GM18505 (cell line): ENCODE measurements at regions not wholly inside any gene's neighbourhood (a gene's known extent, or its start where the extent isn't known, plus 50 kb on each side); places are given as distances from the start of the nearest gene placed in this dataset.
"Not testable (repeated sequence)": the region's sequence is repeated elsewhere in the genome, so short reads cannot be mapped to it uniquely, and the experiment has no call there.

Source experiments
- ATAC-seq: cut with Tn5 transposase; IDR thresholded peaks from one replicate; pipeline ENCODE4 v1.9.1; 2021; ENCODE audit not compliant: unreplicated experiment
- POLR2A ChIP-seq: IDR thresholded peaks from 4 replicates; pipeline ENCODE4 v1.6.1; 2011; ENCODE audit warnings: borderline replicate concordance; ENCODE audit not compliant: insufficient read depth, insufficient read length; ENCODE audit errors: extremely low read depth

DNA sequence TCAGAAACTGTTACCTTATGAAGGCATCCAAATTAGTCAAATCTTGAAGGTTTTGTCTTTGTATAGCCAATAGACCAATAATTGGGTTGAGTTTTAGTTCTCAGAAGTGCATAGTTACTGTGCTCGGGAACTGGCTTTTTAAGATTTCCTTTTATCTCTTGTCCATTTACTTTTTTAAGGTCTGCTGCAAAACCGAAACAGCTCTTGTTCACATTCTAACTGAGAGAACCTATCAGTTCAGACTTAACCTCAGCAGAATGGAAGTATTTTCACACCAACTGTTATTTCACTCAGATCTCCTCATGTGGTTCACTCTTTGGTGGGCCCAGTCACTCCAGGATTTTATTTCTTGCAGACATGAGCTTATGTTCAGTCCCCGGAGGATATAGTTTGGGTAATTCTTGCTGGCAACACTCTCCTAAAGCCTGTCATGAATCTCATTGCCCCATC, 55.5 kb downstream of the TPBG start:
- TF ChIP-seq POLR2A: no peak
- peak; percentile 80 for ATAC-seq

DNA sequence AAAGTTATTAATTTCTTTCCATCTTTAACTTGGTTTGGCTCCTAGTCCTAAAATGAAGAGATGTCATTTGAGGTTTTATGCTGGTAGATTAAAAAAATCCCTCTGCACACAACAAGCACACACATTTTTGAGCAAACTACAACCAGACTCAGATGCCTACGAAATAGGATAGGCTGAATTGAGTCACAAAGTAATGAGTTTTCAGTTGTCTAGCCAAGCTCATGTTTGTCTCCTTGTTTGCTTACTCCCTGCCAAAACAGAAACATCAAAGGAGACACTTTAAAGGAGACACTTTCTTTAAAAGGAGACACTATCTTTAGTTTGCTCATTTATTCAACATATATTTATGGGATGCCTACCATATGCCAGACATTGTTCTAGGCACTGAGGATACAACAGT, 56.2 kb downstream of the TPBG start:
- ATAC-seq: no peak
- TF ChIP-seq POLR2A: no peak

DNA sequence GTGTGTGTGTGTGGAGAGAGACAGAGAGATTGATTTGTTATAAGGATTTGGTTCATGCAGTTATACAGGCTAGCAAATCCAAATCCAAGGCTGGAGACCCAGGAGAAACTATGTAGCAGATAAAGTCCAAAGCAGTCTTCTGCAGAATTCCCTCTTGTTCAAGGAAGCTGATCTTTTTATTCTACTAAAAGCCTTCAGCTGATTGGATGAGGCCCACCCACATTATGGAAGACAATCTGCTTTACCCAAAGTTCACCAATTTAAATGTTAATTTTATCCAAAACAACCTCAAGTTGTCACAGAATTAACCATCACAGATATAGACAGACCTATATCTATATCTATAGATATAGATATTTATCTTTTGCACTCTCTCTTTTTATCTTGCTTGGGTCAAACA, 67.0 kb downstream of the TPBG start:
- no peak for ATAC-seq
- no peak for TF ChIP-seq POLR2A

DNA sequence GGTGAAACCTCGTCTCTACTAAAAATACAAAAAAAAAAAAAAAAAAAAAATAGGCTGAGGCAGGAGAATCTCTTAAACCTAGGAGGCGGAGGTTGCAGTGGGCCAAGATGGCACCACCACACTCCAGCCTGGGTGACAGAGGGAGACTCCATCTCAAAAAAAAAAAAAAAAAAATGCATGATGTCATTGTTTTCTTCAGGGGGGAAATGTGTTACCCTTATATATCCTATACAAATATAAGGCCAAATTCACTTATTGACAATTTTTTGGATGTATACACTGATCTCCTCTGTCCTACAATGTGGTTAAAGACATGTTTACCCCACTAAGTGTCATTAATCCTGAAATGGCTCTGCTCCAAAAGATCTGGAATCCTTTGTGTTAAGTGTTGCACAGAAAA, 73.1 kb downstream of the TPBG start:
- TF ChIP-seq POLR2A: no peak

DNA sequence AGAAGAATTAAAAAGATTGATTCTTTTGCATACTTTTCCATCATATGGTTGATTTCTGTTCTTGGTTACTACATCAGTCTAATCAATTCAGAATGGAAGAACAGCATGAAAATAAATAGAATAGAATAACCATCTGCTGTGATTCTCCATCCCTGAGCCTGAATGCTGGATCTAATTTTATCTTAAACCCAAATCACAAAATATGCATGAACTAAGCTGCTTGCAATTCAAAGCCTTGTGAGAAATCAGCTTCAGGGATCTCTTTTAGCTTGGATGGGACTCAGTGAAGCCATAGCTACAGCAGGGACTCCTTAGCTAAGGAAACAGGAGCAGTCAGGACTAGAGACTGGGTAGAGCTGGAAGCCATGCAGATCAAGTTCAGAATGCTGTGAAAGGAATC, 74.1 kb downstream of the TPBG start:
- no peak for TF ChIP-seq POLR2A
- ATAC-seq: no peak

More for the DNA sequence above, 73.1 kb downstream of the TPBG start:
- ATAC-seq: no peak

DNA sequence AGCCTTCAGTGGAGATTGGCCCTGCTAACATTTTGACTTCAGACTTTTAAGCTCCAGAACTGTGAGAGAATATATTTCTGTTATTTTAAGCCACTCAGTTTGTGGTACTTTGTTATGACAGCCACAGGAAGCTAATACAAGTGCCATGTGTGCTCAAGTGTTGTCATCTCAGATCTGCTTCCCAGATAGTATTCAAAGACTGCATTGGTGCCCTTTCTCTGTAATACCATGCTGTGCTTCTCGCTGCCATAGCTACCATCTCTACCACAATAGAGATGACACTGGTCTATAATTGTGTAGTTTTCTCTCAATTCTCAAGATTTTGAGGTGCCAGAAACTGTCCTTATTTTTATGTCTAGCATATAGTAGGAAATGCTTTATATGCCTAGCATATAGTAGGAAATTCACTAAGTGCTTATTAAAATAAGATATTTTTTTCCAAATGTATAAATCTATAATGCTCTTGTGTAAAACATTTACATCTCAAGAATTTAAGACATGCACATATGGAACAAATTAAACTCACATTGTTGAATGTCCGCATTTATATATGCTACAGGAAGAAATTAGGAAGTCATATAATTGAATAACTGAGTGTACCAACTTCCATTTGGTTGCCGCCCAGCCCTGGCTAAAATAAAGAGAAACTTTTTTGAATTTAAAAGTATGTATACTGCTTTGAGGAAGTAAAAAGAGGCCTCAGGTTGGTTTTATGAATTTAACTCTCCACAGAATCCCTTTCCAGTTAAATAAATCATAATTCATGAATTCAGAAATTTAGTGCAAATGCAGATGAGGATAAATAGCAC, 77.6 kb downstream of the TPBG start:
- ATAC-seq: no peak
- no peak for TF ChIP-seq POLR2A

DNA sequence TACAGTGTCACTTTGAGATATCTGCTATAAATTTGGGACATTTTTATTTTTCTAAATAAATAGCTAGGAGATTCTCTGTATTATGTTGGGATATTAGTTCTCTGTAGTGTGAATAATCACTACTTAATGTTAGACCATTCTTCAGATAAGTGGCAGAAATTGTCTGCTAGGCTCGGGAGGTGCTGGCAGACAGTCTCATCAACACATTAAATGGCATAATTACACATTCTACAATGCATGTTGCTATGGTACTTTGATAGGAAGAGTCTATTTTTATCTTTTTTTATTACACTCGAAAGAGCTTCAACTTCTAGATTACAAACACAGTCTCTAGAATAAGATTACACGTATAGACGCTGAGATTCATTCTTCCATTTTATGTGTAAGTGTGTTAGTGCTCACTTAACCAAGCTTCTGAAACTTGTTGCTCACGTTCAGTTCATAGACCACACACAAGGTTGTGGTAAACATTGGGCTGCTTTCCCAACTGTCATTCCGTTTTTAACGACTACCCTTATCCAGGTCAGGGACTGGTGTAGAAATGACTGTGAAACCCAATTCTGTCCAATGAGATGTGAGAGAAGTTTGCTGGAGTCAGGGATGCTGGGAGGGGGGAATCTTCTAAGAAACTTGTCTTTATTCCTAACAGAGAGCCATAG, 78.6 kb downstream of the TPBG start:
- no peak for TF ChIP-seq POLR2A
- ATAC-seq: no peak

DNA sequence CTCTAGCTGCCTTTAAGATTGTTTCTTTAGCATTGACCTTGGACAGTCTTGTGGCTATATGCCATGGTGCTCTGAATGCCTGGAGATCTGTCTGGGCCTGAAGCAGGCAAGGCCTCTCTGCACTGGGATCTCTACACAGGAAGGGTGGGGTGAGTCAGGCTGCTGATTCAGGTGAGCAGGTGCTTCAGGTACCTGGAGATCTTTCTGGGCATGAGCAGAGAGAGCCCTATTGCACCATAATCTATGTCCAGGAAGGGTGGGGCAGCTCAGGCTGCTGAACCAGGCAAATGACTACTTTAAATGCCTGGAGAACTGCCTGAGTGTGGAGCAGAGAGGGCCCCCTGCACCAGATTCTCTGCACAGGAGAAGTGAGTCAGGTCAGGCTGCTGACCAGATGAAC, 94.5 kb downstream of the TPBG start:
- no peak for ATAC-seq
- no peak for TF ChIP-seq POLR2A

DNA sequence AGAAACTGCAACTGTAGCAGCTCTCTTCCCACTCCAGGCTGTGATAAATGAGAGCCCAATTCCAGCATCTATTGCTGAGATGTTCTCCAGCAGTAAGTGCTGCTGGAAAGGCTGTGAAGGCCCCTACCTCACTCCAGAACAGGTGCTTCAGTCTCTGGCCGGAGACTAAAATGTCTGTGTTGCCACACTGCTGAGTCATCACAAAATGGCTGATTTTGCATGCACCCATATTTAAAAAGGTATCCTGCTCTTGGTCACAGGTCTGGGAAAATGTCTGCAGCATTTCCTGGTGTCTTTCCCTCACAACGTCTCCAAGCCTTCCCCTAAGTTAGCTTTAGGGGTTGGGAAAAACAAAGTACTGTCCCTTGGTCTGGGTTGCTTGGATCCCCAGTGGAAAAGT, 95.1 kb downstream of the TPBG start:
- no peak for TF ChIP-seq POLR2A
- ATAC-seq: no peak

DNA sequence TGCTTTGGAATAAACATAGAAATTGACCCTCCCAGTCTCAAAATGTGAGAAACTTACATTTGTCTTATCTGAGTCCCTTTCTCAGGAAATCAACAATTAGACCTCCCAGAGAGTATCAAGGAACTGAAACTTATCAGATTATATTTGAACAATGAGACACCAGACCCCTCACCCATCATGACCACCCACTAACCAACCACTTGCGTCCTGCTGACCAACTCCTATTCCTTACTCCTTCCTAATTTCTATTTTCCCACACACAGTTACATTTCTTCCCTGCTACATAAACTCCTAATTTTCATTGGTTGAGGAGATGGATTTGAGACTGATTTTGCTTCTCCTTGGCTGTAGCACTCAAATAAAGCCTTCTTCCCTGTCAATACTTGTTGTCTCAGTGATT, 97.9 kb downstream of the TPBG start:
- TF ChIP-seq POLR2A: no peak
- ATAC-seq: no peak

DNA sequence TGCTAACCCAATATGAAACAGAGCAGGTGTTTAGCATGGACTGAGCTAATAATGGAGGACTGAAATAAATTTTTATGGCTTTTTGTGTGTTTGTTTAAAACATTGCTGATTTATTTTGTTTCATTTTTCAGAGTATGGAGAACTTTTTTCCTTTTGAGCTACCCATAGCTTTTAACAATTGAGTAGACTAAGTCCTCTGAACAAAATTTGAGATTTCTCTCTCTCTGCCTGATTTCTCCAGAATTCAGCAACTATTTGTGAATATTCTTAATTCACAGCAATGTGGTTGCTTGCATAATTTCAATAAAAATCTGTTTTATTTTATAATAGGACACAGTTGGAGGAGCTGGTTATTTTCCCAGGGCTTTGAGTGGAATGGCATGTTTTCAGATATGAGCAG, 103.7 kb downstream of the TPBG start:
- ATAC-seq: no peak
- no peak for TF ChIP-seq POLR2A

DNA sequence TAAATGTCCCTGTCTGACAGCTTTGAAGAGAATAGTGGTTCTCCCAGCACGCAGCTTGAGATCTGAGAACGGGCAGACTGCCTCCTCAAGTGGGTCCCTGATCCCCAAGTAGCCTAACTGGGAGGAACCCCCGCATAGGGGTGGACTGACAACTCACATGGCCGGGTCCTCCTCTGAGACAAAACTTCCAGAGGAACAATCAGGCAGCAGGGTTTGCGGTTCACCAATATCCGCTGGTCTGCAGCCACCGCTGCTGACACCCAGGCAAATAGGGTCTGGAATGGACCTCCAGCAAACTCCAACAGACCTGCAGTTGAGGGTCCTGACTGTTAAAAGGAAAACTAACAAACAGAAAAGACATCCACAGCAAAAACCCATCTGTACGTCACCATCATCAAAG, 106.5 kb downstream of the TPBG start:
- ATAC-seq: not testable (repeated sequence)

DNA sequence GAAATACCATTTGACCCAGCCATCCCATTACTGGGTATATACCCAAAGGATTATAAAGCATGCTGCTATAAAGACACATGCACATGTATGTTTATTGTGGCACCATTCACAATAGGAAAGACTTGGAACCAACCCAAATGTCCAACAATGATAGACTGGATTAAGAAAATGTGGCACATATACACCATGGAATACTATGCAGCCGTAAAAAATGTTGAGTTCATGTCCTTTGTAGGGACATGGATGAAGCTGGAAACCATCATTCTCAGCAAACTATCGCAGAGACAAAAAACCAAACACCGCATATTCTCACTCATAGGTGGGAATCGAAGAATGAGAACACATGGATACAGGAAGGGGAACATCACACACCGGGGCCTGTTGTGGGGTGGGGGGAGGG, 111.5 kb downstream of the TPBG start:
- not testable (repeated sequence) for ATAC-seq

DNA sequence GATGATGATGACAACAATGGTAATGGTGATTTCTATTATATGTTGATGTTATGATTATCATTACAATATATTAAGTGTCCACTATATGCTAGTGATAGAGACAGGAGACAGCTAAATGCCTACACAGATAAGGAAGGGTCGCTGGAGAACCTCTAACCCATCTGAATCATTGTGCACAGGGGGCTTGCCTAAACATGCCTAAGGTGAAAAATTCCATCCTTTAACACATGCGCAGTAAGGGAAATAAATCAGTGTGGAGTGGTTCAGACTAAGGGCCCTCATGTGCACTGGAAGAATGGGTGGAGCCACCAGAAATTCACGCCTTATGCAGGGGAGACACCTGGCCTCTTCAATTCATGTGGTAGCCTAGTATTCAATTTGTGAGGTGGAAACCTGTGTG, 120.4 kb downstream of the TPBG start:
- ATAC-seq: no peak
- TF ChIP-seq POLR2A: no peak
